Suprapubic skin (tissue), 2 donors: ENCODE measurements at regions not wholly inside any gene's neighbourhood (a gene's known extent, or its start where the extent isn't known, plus 50 kb on each side); places are given as distances from the start of the nearest gene placed in this dataset.

Experiments
- EP300 ChIP-seq: sonication (generic); formaldehyde crosslinking; IDR thresholded peaks from one replicate; pipeline ENCODE4 v1.6.1; 2017; ENCODE audit warnings: antibody characterized with exemption
- POLR2A ChIP-seq, 2 donors: fragments of 450-650 bp; IDR thresholded peaks; one replicate each; pipeline ENCODE4 v1.6.1; 2017; ENCODE audit warnings: antibody characterized with exemption in 2 of 2, mild to moderate bottlenecking in 2 of 2, moderate library complexity in 2 of 2

DNA sequence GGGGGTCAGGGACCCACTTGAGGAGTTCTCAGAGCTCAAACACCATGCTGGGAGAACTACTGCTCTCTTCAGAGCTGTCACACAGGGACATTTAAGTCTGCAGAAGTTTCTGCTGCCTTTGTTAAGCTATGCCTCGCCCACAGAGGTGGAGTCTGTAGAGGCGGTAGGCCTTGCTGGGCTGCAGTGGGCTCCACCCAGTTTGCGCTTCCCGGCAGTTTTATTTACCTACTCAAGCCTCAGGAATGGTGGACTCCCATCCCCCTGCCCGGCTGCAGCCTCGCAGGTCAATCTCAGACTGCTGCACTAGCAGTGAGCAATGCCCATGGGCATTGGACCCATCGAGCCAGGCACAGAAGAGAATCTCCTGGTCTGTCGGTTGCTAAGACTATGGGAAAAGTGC lies 706.4 kb downstream of the LRRIQ3 start:
- TF ChIP-seq EP300 (no peak), POLR2A (IDR thresholded peaks at IDR 0.05) (no peak)
